ENCODE measurements at regions not wholly inside any gene's neighbourhood (a gene's known extent, or its start where the extent isn't known, plus 50 kb on each side); places are given as distances from the start of the nearest gene placed in this dataset.
"Not testable (repeated sequence)": the region's sequence is repeated elsewhere in the genome, so short reads cannot be mapped to it uniquely, and the experiment has no call there.

DNA sequence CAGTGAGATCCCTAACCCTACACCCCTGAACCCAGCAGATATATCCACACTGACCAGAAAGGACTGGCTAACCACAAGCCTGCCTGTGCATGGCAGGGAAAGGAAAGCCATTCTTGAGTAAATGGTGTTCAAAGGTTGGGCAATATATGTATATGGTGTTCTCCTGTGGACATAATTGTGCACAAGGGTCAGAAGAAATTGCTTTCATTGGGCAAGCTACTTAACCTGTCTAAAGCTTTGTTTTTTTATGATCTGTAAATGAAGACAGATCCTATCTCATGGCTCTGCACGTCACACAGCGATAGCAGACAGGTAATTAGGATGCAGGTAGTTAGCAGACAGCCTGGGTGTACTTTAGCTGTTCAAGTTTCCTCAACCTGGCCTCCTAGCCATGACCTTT is 263.5 kb upstream of the PLGLB2 start:
- TF ChIP-seq, protein P1, sequence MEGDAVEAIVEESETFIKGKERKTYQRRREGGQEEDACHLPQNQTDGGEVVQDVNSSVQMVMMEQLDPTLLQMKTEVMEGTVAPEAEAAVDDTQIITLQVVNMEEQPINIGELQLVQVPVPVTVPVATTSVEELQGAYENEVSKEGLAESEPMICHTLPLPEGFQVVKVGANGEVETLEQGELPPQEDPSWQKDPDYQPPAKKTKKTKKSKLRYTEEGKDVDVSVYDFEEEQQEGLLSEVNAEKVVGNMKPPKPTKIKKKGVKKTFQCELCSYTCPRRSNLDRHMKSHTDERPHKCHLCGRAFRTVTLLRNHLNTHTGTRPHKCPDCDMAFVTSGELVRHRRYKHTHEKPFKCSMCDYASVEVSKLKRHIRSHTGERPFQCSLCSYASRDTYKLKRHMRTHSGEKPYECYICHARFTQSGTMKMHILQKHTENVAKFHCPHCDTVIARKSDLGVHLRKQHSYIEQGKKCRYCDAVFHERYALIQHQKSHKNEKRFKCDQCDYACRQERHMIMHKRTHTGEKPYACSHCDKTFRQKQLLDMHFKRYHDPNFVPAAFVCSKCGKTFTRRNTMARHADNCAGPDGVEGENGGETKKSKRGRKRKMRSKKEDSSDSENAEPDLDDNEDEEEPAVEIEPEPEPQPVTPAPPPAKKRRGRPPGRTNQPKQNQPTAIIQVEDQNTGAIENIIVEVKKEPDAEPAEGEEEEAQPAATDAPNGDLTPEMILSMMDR (IDR thresholded peaks at IDR 0.05), result not testable (repeated sequence)
- not testable (repeated sequence) for TF ChIP-seq POLR2AphosphoS5, POLR2A (IDR thresholded peaks at IDR 0.05)
